Prostate gland (tissue), 2 donors: ENCODE measurements at regions not wholly inside any gene's neighbourhood (a gene's known extent, or its start where the extent isn't known, plus 50 kb on each side); places are given as distances from the start of the nearest gene placed in this dataset.

Source experiments
- DNase-seq: peaks from one replicate; pipeline ENCODE4 v3.0.0-alpha.2; 2019; ENCODE audit warnings: low spot score
- H3K27ac ChIP-seq, 2 donors: fragments of 200-600 bp; sonication (generic); 2 replicates each; pipeline ENCODE4 v1.5.1; 2017 to 2019
- H3K27me3 ChIP-seq: fragments of 200-600 bp; sonication (generic); replicated peaks from 2 replicates; pipeline ENCODE4 v1.5.1; 2019; ENCODE audit not compliant: insufficient read depth
- H3K36me3 ChIP-seq, 2 donors: fragments of 200-600 bp; sonication (generic); 1 replicate in 1 of 2; 2 replicates in 1 of 2; pipeline versions ENCODE4 v1.5.1 to v1.8.1; 2017 to 2019
- H3K4me1 ChIP-seq: fragments of 200-600 bp; sonication (generic); replicated peaks from 2 replicates; pipeline ENCODE4 v1.5.1; 2019
- H3K4me3 ChIP-seq, 2 donors: fragments of 200-600 bp; sonication (generic); 2 replicates each; pipeline ENCODE4 v1.5.1; 2017 to 2019
- H3K9me3 ChIP-seq: fragments of 200-600 bp; sonication (generic); 2 replicates; pipeline ENCODE4 v1.5.1; 2017
- POLR2A ChIP-seq: fragments of 450-650 bp; IDR thresholded peaks from one replicate; pipeline ENCODE4 v1.6.1; 2016; ENCODE audit warnings: antibody characterized with exemption, mild to moderate bottlenecking
- POLR2AphosphoS5 ChIP-seq: sonication (generic); formaldehyde crosslinking; IDR thresholded peaks from one replicate; pipeline ENCODE4 v1.6.1; 2017; ENCODE audit warnings: antibody characterized with exemption
- WGBS: methylation state at CpG from one replicate; pipeline ENCODE4 v1.1.5; 2018; 5-methylcytosine and 5-hydroxymethylcytosine counted together
- intact Hi-C: fragments of 100-400 bp; cut with DNase I; formaldehyde crosslinking; loops from one replicate; pipeline ENCODE4 v1.14.2; 2022
- TF ChIP-seq, protein P1 (sequence below), 4 experiments: fragments of 200-600 bp in 2 of 4; fragments of 450-650 bp in 2 of 4; sonication (generic) in 2 of 4; IDR thresholded peaks; 1 replicate in 3 of 4; 2 replicates in 1 of 4; pipeline ENCODE4 v1.5.1; 2016 to 2019; ENCODE audit warnings: antibody characterized with exemption in 4 of 4, mild to moderate bottlenecking in 2 of 4, moderate library complexity in 2 of 4

DNA sequence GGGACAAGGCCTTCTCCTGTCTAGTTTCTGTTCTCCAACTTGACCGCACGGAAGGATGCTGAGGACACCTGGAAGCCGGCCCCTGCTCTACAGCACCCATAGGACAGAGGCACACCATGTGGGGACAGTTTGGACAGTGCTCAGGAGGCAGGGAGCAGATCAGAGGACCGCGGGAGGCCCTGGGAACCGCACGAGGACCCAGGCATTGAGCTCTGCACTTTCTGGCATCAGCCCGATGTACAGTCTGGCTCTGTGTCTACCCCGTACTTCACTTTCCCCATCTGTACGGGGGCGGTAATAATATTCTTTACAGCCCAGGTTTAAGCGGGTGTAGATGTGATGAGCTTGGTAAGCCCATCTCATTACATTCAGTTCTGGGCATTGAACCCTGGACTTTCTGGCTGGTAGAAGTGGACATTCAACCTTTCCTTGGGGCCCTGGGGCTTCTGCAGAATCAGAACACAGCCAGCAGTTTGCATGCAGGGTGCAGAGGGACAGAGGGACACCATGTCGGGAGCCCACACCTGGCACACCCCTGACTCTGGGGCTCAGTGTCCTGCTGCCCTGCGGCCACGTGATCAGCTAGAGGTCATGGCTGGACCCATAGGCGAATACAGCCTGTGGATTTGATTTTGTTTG, 258.7 kb downstream of the SEC14L1 start:
- WGBS = 87% methylated on average over 16 of the region's 16 CpGs
- H3K27ac ChIP-seq = no peak overlapping the region
- peaks cover 0 to 9% of the 10 kb centered on the region in 2 donors for H3K36me3 ChIP-seq
- H3K4me1 ChIP-seq = peaks cover 3% of the 10 kb centered on the region
- intact Hi-C loops = no loop called here
- H3K4me3 ChIP-seq = no peak overlapping the region
- TF ChIP-seq, protein P1, sequence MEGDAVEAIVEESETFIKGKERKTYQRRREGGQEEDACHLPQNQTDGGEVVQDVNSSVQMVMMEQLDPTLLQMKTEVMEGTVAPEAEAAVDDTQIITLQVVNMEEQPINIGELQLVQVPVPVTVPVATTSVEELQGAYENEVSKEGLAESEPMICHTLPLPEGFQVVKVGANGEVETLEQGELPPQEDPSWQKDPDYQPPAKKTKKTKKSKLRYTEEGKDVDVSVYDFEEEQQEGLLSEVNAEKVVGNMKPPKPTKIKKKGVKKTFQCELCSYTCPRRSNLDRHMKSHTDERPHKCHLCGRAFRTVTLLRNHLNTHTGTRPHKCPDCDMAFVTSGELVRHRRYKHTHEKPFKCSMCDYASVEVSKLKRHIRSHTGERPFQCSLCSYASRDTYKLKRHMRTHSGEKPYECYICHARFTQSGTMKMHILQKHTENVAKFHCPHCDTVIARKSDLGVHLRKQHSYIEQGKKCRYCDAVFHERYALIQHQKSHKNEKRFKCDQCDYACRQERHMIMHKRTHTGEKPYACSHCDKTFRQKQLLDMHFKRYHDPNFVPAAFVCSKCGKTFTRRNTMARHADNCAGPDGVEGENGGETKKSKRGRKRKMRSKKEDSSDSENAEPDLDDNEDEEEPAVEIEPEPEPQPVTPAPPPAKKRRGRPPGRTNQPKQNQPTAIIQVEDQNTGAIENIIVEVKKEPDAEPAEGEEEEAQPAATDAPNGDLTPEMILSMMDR (IDR thresholded peaks at IDR 0.05) = no peak
- TF ChIP-seq POLR2A (no peak), POLR2AphosphoS5 (no peak)
- H3K27me3 ChIP-seq = no peaks in the 10 kb centered on the region
- DNase-seq = no peak
- no peaks in the 10 kb centered on the region for H3K9me3 ChIP-seq

DNA sequence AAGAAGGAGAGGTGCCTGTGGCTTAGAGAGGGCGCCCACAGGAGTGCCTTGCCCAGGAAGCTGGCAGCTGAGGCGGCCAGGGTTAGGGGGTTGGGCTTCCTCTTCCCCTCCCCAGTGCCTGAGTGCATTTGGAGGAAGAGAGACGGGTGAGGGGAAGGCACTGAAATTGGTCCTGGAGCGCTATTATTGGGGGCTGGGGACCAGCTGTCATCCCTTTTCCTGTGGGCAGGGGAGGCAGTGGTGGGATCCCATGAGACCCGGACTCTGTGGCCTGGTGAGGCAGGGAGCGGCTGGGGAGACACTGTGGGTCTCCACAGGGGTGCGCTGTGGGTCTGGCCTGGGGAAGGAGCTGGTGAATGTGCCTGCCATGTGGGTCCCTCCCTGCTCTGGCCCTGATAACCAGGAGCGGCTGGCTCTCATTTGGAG, 259.7 kb downstream of the SEC14L1 start:
- WGBS = 55% methylated on average over 8 of the region's 8 CpGs
- intact Hi-C loops = no loop called here
- no peak for TF ChIP-seq POLR2AphosphoS5
- TF ChIP-seq, protein P1 (IDR thresholded peaks at IDR 0.05) = peak in 1 of 4 experiments; percentile 8
- H3K4me3 ChIP-seq = no peak overlapping the region
- H3K27me3 ChIP-seq = no peaks in the 10 kb centered on the region
- peak overlapping the region in 1 of 2 donors; percentile 35 for H3K27ac ChIP-seq
- no peaks in the 10 kb centered on the region for H3K4me1 ChIP-seq
- DNase-seq = no peak
- H3K36me3 ChIP-seq = peaks cover 0 to 9% of the 10 kb centered on the region in 2 donors
- H3K9me3 ChIP-seq = no peaks in the 10 kb centered on the region

DNA sequence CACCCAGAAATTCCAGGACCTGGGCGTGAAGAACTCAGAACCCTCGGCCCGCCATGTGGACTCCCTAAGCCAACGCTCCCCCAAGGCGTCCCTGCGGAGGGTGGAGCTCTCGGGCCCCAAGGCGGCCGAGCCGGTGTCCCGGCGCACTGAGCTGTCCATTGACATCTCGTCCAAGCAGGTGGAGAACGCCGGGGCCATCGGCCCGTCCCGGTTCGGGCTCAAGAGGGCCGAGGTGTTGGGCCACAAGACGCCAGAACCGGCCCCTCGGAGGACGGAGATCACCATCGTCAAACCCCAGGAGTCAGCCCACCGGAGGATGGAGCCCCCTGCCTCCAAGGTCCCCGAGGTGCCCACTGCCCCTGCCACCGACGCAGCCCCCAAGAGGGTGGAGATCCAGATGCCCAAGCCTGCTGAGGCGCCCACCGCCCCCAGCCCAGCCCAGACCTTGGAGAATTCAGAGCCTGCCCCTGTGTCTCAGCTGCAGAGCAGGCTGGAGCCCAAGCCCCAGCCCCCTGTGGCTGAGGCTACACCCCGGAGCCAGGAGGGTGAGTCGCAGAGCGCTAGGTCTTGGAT, 261.5 kb downstream of the SEC14L1 start:
- no peak for DNase-seq
- no peak overlapping the region for H3K27ac ChIP-seq

DNA sequence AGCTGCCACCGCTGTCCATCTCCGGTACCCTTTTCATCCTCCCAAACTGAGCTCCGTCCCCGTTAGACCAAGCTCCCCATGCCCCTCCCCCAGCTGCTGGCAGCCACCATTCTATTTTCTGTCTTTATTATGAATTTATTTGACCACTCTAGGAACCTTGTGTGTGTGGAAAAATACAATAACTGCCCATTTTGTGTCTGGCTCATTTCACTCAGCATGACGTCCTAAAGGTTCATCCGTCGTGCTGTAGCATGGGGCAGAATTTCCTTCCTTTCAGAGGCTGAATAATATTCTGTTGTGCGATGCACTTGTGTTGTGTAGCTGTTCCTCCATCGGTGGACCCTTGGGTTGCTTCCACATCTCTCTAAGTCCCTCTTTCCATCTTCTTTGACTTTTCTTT, 263.1 kb downstream of the SEC14L1 start:
- intact Hi-C loops = no loop called here
- TF ChIP-seq POLR2A = no peak
- TF ChIP-seq, protein P1 (IDR thresholded peaks at IDR 0.05) = no peak
- TF ChIP-seq POLR2AphosphoS5 = no peak
- H3K4me3 ChIP-seq = no peak overlapping the region
- peak overlapping the region in 1 of 2 donors; percentile 50 for H3K27ac ChIP-seq
- H3K36me3 ChIP-seq = peaks cover 0 to 9% of the 10 kb centered on the region in 2 donors
- no peak for DNase-seq
- H3K27me3 ChIP-seq = no peaks in the 10 kb centered on the region
- H3K4me1 ChIP-seq = no peaks in the 10 kb centered on the region
- WGBS = 74% methylated on average over 9 of the region's 9 CpGs
- no peaks in the 10 kb centered on the region for H3K9me3 ChIP-seq

More for the DNA sequence above, 261.5 kb downstream of the SEC14L1 start:
- Histone ChIP-seq H3K27me3 (no peaks in the 10 kb centered on the region), H3K36me3 (peaks cover 0 to 9% of the 10 kb centered on the region in 2 donors), H3K9me3 (no peaks in the 10 kb centered on the region), H3K4me1 (no peaks in the 10 kb centered on the region), H3K4me3 (no peak overlapping the region)
- intact Hi-C loops = no loop called here
- WGBS = 91% methylated on average over 34 of the region's 34 CpGs
- TF ChIP-seq POLR2A (no peak), POLR2AphosphoS5 (no peak)
- TF ChIP-seq, protein P1 (IDR thresholded peaks at IDR 0.05) = no peak
